Nephron progenitor cell (in vitro differentiated cells): ENCODE measurements at regions not wholly inside any gene's neighbourhood (a gene's known extent, or its start where the extent isn't known, plus 50 kb on each side); places are given as distances from the start of the nearest gene placed in this dataset.

Source experiments
- DNase-seq: peaks from one replicate; pipeline ENCODE4 v3.0.0; 2021
- H3K27ac Mint-ChIP-seq: 2 replicates; pipeline ENCODE4 v1.8.0; 2021; ENCODE audit warnings: mild to moderate bottlenecking, moderate library complexity, mixed read lengths
- H3K27me3 Mint-ChIP-seq: 2 replicates; pipeline ENCODE4 v1.8.0; 2021; ENCODE audit warnings: mild to moderate bottlenecking, low read depth, mixed read lengths; ENCODE audit not compliant: poor library complexity
- H3K36me3 Mint-ChIP-seq: 2 replicates; pipeline ENCODE4 v1.8.0; 2021; ENCODE audit warnings: low read depth, mixed read lengths
- H3K4me1 Mint-ChIP-seq: 2 replicates; pipeline ENCODE4 v1.8.0; 2021; ENCODE audit warnings: mixed read lengths
- H3K4me3 Mint-ChIP-seq: 2 replicates; pipeline ENCODE4 v1.8.0; 2021; ENCODE audit warnings: mild to moderate bottlenecking, moderate library complexity, mixed read lengths
- H3K9me3 Mint-ChIP-seq: 2 replicates; pipeline ENCODE4 v1.8.0; 2021; ENCODE audit warnings: mild to moderate bottlenecking, moderate library complexity, mixed read lengths
- TF ChIP-seq, protein P1 (sequence below): fragments of 200-600 bp; sonication (generic); IDR thresholded peaks from 2 replicates; pipeline ENCODE4 v1.5.0; 2021; ENCODE audit warnings: antibody characterized with exemption

DNA sequence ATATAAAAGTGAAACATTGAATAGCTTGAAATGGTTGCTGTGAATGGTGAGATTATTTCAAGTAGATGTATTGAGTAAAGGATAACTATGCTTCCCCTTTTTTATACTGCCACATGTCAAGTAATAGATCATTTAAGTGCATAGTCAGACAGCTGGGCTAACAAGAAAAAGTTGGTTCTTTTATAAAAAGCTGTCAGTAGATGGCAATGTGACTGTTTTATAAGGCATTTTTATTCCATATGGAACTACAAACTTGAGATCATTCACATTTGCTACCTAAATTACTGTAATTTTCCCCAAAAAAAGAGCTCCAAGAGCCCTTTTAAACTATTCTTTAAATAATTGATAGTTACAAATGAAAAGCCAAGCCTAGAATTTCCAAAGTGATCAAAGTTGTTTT lies 831.0 kb downstream of the C4orf33 start:
- no peak overlapping the region for H3K4me3 Mint-ChIP-seq
- H3K27ac Mint-ChIP-seq, result no peak overlapping the region
- H3K9me3 Mint-ChIP-seq, result no peaks in the 10 kb centered on the region
- no peaks in the 10 kb centered on the region for H3K36me3 Mint-ChIP-seq
- no peaks in the 10 kb centered on the region for H3K4me1 Mint-ChIP-seq
- TF ChIP-seq, protein P1, sequence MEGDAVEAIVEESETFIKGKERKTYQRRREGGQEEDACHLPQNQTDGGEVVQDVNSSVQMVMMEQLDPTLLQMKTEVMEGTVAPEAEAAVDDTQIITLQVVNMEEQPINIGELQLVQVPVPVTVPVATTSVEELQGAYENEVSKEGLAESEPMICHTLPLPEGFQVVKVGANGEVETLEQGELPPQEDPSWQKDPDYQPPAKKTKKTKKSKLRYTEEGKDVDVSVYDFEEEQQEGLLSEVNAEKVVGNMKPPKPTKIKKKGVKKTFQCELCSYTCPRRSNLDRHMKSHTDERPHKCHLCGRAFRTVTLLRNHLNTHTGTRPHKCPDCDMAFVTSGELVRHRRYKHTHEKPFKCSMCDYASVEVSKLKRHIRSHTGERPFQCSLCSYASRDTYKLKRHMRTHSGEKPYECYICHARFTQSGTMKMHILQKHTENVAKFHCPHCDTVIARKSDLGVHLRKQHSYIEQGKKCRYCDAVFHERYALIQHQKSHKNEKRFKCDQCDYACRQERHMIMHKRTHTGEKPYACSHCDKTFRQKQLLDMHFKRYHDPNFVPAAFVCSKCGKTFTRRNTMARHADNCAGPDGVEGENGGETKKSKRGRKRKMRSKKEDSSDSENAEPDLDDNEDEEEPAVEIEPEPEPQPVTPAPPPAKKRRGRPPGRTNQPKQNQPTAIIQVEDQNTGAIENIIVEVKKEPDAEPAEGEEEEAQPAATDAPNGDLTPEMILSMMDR, result no peak
- no peak for DNase-seq
- H3K27me3 Mint-ChIP-seq, result no peaks in the 10 kb centered on the region

DNA sequence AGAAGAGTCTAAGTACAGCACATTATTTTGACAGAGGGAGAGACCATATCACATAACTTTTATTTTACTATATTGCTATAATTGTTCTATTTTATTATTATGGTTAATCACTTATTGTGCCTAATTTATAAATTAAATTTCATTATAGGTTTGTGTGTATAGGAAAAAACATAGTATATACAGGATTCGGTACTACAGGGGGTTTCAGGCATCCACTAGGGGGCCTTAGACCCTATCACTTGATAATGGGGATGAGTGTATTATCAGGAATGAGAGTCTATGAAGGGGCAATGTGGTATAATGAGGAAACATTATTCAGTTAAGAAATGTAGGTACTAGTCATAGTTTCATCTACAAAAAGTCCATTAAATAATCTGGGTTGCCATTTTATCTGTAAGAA lies 833.1 kb downstream of the C4orf33 start:
- no peaks in the 10 kb centered on the region for H3K9me3 Mint-ChIP-seq
- DNase-seq, result no peak
- H3K4me3 Mint-ChIP-seq, result no peak overlapping the region
- no peak overlapping the region for H3K27ac Mint-ChIP-seq
- H3K27me3 Mint-ChIP-seq, result no peaks in the 10 kb centered on the region
- H3K4me1 Mint-ChIP-seq, result no peaks in the 10 kb centered on the region
- TF ChIP-seq, protein P1, result peak; percentile 41
- H3K36me3 Mint-ChIP-seq, result no peaks in the 10 kb centered on the region

DNA sequence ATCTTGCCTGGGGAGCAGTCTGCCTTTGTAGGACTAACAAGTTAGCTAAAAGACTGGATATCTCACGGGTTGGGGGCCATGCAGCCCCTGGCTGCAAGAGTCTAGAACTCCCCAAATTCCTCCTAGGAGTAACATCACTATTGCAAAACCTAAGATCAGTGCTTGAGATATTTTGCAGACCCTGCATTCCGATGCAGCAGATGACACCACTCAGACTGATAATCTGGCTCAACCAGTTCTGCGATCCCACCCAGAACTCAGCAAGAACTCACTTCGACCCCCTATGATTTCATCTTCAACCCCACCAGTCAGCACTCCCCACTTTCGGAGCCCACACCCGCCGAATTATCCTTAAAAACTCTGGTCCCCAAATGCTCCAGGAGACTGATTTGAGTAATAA lies 834.0 kb downstream of the C4orf33 start:
- TF ChIP-seq, protein P1, result no peak
- Mint-ChIP-seq H3K27ac (no peak overlapping the region), H3K4me3 (no peak overlapping the region), H3K9me3 (no peaks in the 10 kb centered on the region), H3K36me3 (no peaks in the 10 kb centered on the region), H3K4me1 (no peaks in the 10 kb centered on the region), H3K27me3 (no peaks in the 10 kb centered on the region)
- DNase-seq, result no peak

DNA sequence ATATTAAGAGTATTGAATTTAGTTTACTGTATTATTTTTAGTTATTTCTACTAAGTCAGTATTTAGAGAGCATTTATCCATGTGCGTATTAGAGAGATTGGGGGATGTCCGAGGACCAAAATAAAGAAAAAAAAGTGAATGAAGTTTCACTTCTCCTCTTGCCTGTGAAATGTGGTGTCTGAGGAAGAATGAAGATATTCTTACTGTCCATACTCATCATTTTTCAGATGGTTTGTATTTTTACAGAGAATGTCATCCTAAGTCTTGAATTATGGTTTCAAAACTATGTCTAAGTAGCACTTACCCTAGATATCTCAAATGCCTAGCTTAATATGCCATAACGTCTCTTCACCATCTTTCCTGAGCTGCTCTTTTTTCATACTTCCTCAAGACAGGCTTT lies 854.3 kb downstream of the C4orf33 start:
- H3K4me3 Mint-ChIP-seq, result no peak overlapping the region
- DNase-seq, result no peak
- TF ChIP-seq, protein P1, result no peak
- H3K27me3 Mint-ChIP-seq, result no peaks in the 10 kb centered on the region
- no peak overlapping the region for H3K27ac Mint-ChIP-seq
- no peaks in the 10 kb centered on the region for H3K4me1 Mint-ChIP-seq
- no peaks in the 10 kb centered on the region for H3K9me3 Mint-ChIP-seq
- no peaks in the 10 kb centered on the region for H3K36me3 Mint-ChIP-seq

DNA sequence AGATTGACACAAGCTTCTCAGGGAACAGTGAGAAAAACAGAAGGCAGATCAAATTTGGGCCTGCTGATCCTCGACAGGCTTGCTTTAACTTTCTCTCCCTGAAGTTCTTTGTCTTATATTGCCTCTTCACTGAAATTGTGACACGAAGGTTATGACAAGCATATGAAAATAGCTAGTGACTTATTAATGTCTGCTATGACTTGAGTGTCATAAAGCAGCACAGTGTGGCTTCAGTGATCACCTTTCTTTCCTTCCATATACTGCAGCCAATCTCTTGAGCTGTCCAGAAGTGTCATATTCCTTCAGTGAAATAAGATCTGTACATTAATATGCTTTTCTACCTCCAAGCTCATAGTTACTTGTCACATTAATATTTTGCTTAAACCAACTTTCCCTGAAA lies 870.2 kb downstream of the C4orf33 start:
- H3K36me3 Mint-ChIP-seq, result no peaks in the 10 kb centered on the region
- no peaks in the 10 kb centered on the region for H3K4me1 Mint-ChIP-seq
- no peaks in the 10 kb centered on the region for H3K27me3 Mint-ChIP-seq
- DNase-seq, result no peak
- no peak overlapping the region for H3K4me3 Mint-ChIP-seq
- H3K9me3 Mint-ChIP-seq, result peaks cover 9% of the 10 kb centered on the region
- TF ChIP-seq, protein P1, result no peak
- no peak overlapping the region for H3K27ac Mint-ChIP-seq

DNA sequence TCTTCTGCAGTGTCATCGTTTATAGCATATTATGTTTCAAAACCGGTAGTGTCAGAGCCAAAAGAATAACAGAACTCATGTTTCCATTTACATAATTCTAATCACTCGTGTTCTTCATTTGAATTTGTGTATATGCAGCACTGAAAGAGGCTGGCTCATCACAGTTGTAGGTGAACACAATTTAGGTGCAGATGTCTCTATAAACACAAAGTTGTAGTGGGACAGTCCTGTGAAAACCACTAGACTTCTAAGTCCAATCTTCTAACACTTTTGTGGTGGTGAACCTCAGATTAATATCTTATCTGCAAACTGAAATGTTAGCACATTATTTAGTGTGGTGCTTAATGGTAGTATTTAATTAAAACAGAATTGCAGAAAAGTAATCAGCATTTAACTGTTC lies 872.4 kb downstream of the C4orf33 start:
- TF ChIP-seq, protein P1, result no peak
- Mint-ChIP-seq H3K4me1 (no peaks in the 10 kb centered on the region), H3K4me3 (no peak overlapping the region), H3K27ac (no peak overlapping the region), H3K9me3 (peaks cover 7% of the 10 kb centered on the region), H3K27me3 (no peaks in the 10 kb centered on the region), H3K36me3 (no peaks in the 10 kb centered on the region)
- DNase-seq, result no peak
